BLaER1 (cell line): ENCODE measurements at regions not wholly inside any gene's neighbourhood (a gene's known extent, or its start where the extent isn't known, plus 50 kb on each side); places are given as distances from the start of the nearest gene placed in this dataset.
"Not testable (repeated sequence)": the region's sequence is repeated elsewhere in the genome, so short reads cannot be mapped to it uniquely, and the experiment has no call there.

ENCODE experiments used
- H3K27ac ChIP-seq: shearing (Covaris generic); formaldehyde crosslinking; 2 replicates; pipeline ENCODE4 v1.8.1; 2022
- H3K27me3 ChIP-seq: shearing (Covaris generic); formaldehyde crosslinking; 2 replicates; pipeline ENCODE4 v1.8.1; 2022
- H3K36me3 ChIP-seq: shearing (Covaris generic); formaldehyde crosslinking; 2 replicates; pipeline ENCODE4 v1.8.1; 2022
- H3K4me1 ChIP-seq: shearing (Covaris generic); formaldehyde crosslinking; 2 replicates; pipeline ENCODE4 v1.8.1; 2022
- H3K4me2 ChIP-seq: shearing (Covaris generic); formaldehyde crosslinking; 2 replicates; pipeline ENCODE4 v1.8.1; 2022
- H3K4me3 ChIP-seq: shearing (Covaris generic); formaldehyde crosslinking; 2 replicates; pipeline ENCODE4 v1.8.1; 2022
- H3K9ac ChIP-seq: shearing (Covaris generic); formaldehyde crosslinking; 2 replicates; pipeline ENCODE4 v1.8.1; 2022
- H3K9me3 ChIP-seq: shearing (Covaris generic); formaldehyde crosslinking; 2 replicates; pipeline ENCODE4 v1.8.1; 2022
- H4K20me1 ChIP-seq: shearing (Covaris generic); formaldehyde crosslinking; 2 replicates; pipeline ENCODE4 v1.8.1; 2022
- Cebpa-rat ChIP-seq: shearing (Covaris generic); IDR thresholded peaks from 2 replicates; pipeline ENCODE4 v1.8.1; 2022

- no peaks in the 10 kb centered on the region for H3K9me3 ChIP-seq
- H3K36me3 ChIP-seq = no peaks in the 10 kb centered on the region
- no peak overlapping the region for H3K4me3 ChIP-seq
- TF ChIP-seq Cebpa-rat = no peak
- H3K4me1 ChIP-seq = no peaks in the 10 kb centered on the region
- no peak overlapping the region for H3K9ac ChIP-seq
- H3K4me2 ChIP-seq = no peak overlapping the region
- no peaks in the 10 kb centered on the region for H4K20me1 ChIP-seq
- H3K27ac ChIP-seq = no peak overlapping the region
- no peaks in the 10 kb centered on the region for H3K27me3 ChIP-seq
These were observed 1389.3 kb upstream of the ZEB2 start for GRCh38 chr2:145909175-145909755.

- Histone ChIP-seq H3K4me3 (no peak overlapping the region), H3K27ac (no peak overlapping the region)
- TF ChIP-seq Cebpa-rat = no peak
These were observed 1386.4 kb upstream of the ZEB2 start for GRCh38 chr2:145906354-145906753.

GRCh38 chr2:145905371-145905770, 1385.5 kb upstream of the ZEB2 start:
- Histone ChIP-seq H3K27ac (no peak overlapping the region), H3K36me3 (no peaks in the 10 kb centered on the region), H3K4me1 (no peaks in the 10 kb centered on the region), H4K20me1 (no peaks in the 10 kb centered on the region), H3K9ac (no peak overlapping the region), H3K4me2 (no peak overlapping the region), H3K27me3 (no peaks in the 10 kb centered on the region), H3K4me3 (no peak overlapping the region), H3K9me3 (peaks cover 16% of the 10 kb centered on the region)
- no peak for TF ChIP-seq Cebpa-rat

More at GRCh38 chr2:145906354-145906753, 1386.4 kb upstream of the ZEB2 start:
- Histone ChIP-seq H3K36me3 (no peaks in the 10 kb centered on the region), H3K27me3 (no peaks in the 10 kb centered on the region), H4K20me1 (no peaks in the 10 kb centered on the region), H3K9ac (no peak overlapping the region), H3K4me1 (no peaks in the 10 kb centered on the region), H3K4me2 (no peak overlapping the region), H3K9me3 (peaks cover 12% of the 10 kb centered on the region)

GRCh38 chr2:145897151-145897550, 1377.2 kb upstream of the ZEB2 start:
- no peak for TF ChIP-seq Cebpa-rat
- peaks cover 11% of the 10 kb centered on the region for H3K9me3 ChIP-seq
- no peaks in the 10 kb centered on the region for H3K36me3 ChIP-seq
- no peak overlapping the region for H3K4me3 ChIP-seq
- H3K9ac ChIP-seq = no peak overlapping the region
- H3K4me1 ChIP-seq = no peaks in the 10 kb centered on the region
- H3K27ac ChIP-seq = no peak overlapping the region
- no peaks in the 10 kb centered on the region for H3K27me3 ChIP-seq
- no peak overlapping the region for H3K4me2 ChIP-seq
- no peaks in the 10 kb centered on the region for H4K20me1 ChIP-seq

GRCh38 chr2:145887915-145888314, 1368.0 kb upstream of the ZEB2 start:
- Histone ChIP-seq H3K4me2 (no peak overlapping the region), H3K4me3 (no peak overlapping the region), H3K9me3 (no peaks in the 10 kb centered on the region), H3K36me3 (no peaks in the 10 kb centered on the region), H4K20me1 (no peaks in the 10 kb centered on the region), H3K27ac (no peak overlapping the region), H3K9ac (no peak overlapping the region), H3K27me3 (no peaks in the 10 kb centered on the region), H3K4me1 (no peaks in the 10 kb centered on the region)
- TF ChIP-seq Cebpa-rat = no peak

GRCh38 chr2:145880997-145881396, 1361.1 kb upstream of the ZEB2 start:
- not testable (repeated sequence) for H3K4me3 ChIP-seq, H3K27me3 ChIP-seq, H3K36me3 ChIP-seq, H3K4me2 ChIP-seq, H3K9ac ChIP-seq, H3K4me1 ChIP-seq, H3K9me3 ChIP-seq, H3K27ac ChIP-seq, H4K20me1 ChIP-seq

GRCh38 chr2:145875016-145875415, 1355.1 kb upstream of the ZEB2 start:
- H3K4me2 ChIP-seq = no peak overlapping the region
- TF ChIP-seq Cebpa-rat = no peak
- H3K9me3 ChIP-seq = no peaks in the 10 kb centered on the region
- H4K20me1 ChIP-seq = no peaks in the 10 kb centered on the region
- H3K4me1 ChIP-seq = no peaks in the 10 kb centered on the region
- no peak overlapping the region for H3K4me3 ChIP-seq
- H3K27ac ChIP-seq = no peak overlapping the region
- H3K9ac ChIP-seq = no peak overlapping the region
- H3K36me3 ChIP-seq = no peaks in the 10 kb centered on the region
- no peaks in the 10 kb centered on the region for H3K27me3 ChIP-seq

- Histone ChIP-seq H4K20me1 (no peaks in the 10 kb centered on the region), H3K4me2 (no peak overlapping the region), H3K27me3 (no peaks in the 10 kb centered on the region), H3K4me1 (no peaks in the 10 kb centered on the region), H3K9ac (no peak overlapping the region), H3K4me3 (no peak overlapping the region), H3K9me3 (no peaks in the 10 kb centered on the region), H3K36me3 (no peaks in the 10 kb centered on the region), H3K27ac (no peak overlapping the region)
- no peak for TF ChIP-seq Cebpa-rat
These were observed 1354.5 kb upstream of the ZEB2 start for GRCh38 chr2:145874466-145874865.

- Histone ChIP-seq H3K4me1 (no peaks in the 10 kb centered on the region), H3K4me3 (no peak overlapping the region), H3K27me3 (no peaks in the 10 kb centered on the region), H4K20me1 (no peaks in the 10 kb centered on the region), H3K36me3 (no peaks in the 10 kb centered on the region), H3K9ac (no peak overlapping the region), H3K27ac (no peak overlapping the region), H3K9me3 (no peaks in the 10 kb centered on the region), H3K4me2 (no peak overlapping the region)
- no peak for TF ChIP-seq Cebpa-rat
These were observed 1344.6 kb upstream of the ZEB2 start for GRCh38 chr2:145864501-145864900.

GRCh38 chr2:145861940-145862339, 1342.0 kb upstream of the ZEB2 start:
- no peaks in the 10 kb centered on the region for H4K20me1 ChIP-seq
- no peaks in the 10 kb centered on the region for H3K9me3 ChIP-seq
- no peaks in the 10 kb centered on the region for H3K36me3 ChIP-seq
- H3K27ac ChIP-seq = no peak overlapping the region
- no peak overlapping the region for H3K4me3 ChIP-seq
- no peak overlapping the region for H3K4me2 ChIP-seq
- no peaks in the 10 kb centered on the region for H3K27me3 ChIP-seq
- no peak for TF ChIP-seq Cebpa-rat
- no peaks in the 10 kb centered on the region for H3K4me1 ChIP-seq
- H3K9ac ChIP-seq = no peak overlapping the region

GRCh38 chr2:145860083-145860482, 1340.2 kb upstream of the ZEB2 start:
- H3K9ac ChIP-seq = no peak overlapping the region
- H3K36me3 ChIP-seq = no peaks in the 10 kb centered on the region
- H4K20me1 ChIP-seq = no peaks in the 10 kb centered on the region
- no peaks in the 10 kb centered on the region for H3K4me1 ChIP-seq
- no peak overlapping the region for H3K27ac ChIP-seq
- H3K27me3 ChIP-seq = no peaks in the 10 kb centered on the region
- H3K4me3 ChIP-seq = no peak overlapping the region
- H3K4me2 ChIP-seq = no peak overlapping the region
- H3K9me3 ChIP-seq = no peaks in the 10 kb centered on the region
- TF ChIP-seq Cebpa-rat = no peak
